ENCODE measurements at regions not wholly inside any gene's neighbourhood (a gene's known extent, or its start where the extent isn't known, plus 50 kb on each side); places are given as distances from the start of the nearest gene placed in this dataset.
"Not testable (repeated sequence)": the region's sequence is repeated elsewhere in the genome, so short reads cannot be mapped to it uniquely, and the experiment has no call there.

GRCh38 chr18:39190508-39190907, 1624.9 kb upstream of the CELF4 start:
- in situ Hi-C loops (cut with MboI; ENCODE audit: low sequenced_read_pairs): no loop called here

- in situ Hi-C loops (cut with MboI; ENCODE audit: low sequenced_read_pairs): no loop called here
These were observed 1622.7 kb upstream of the CELF4 start for GRCh38 chr18:39188278-39188677.

DNA sequence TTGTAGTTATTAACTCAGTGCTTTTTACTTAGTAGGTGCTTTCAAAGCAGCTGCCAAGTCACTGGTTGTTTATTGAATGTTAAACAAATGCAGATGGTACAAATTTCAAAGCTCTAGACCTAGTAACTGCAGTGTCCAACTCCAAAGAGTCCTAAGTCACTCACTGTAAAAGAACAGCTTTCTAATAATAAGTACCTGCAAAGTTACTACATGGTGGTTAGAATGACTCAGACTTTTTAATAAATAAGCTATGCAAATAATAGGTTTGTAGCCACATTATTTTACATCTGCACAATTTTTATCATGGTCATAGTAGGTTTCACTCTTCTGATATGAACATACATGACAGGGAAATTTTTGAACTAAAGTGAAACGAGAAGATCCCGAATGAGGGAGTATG, 1620.4 kb upstream of the CELF4 start:
- in situ Hi-C loops (cut with MboI; ENCODE audit: low sequenced_read_pairs): no loop called here

GRCh38 chr18:39184176-39184575, 1618.6 kb upstream of the CELF4 start:
- in situ Hi-C loops (cut with MboI; ENCODE audit: low sequenced_read_pairs): no loop called here

GRCh38 chr18:39178166-39178565, 1612.6 kb upstream of the CELF4 start:
- in situ Hi-C loops (cut with MboI; ENCODE audit: low sequenced_read_pairs): no loop called here

- in situ Hi-C loops (cut with MboI; ENCODE audit: low sequenced_read_pairs): no loop called here
These were observed 1607.3 kb upstream of the CELF4 start for GRCh38 chr18:39172695-39173421.

GRCh38 chr18:39168723-39169122, 1603.1 kb upstream of the CELF4 start:
- in situ Hi-C loops (cut with MboI; ENCODE audit: low sequenced_read_pairs): no loop called here

- in situ Hi-C loops (cut with MboI; ENCODE audit: low sequenced_read_pairs): no loop called here
These were observed 1602.4 kb upstream of the CELF4 start for GRCh38 chr18:39167990-39168389.

- in situ Hi-C loops (cut with MboI; ENCODE audit: low sequenced_read_pairs): no loop called here
These were observed 1601.2 kb upstream of the CELF4 start for GRCh38 chr18:39166776-39167175.

DNA sequence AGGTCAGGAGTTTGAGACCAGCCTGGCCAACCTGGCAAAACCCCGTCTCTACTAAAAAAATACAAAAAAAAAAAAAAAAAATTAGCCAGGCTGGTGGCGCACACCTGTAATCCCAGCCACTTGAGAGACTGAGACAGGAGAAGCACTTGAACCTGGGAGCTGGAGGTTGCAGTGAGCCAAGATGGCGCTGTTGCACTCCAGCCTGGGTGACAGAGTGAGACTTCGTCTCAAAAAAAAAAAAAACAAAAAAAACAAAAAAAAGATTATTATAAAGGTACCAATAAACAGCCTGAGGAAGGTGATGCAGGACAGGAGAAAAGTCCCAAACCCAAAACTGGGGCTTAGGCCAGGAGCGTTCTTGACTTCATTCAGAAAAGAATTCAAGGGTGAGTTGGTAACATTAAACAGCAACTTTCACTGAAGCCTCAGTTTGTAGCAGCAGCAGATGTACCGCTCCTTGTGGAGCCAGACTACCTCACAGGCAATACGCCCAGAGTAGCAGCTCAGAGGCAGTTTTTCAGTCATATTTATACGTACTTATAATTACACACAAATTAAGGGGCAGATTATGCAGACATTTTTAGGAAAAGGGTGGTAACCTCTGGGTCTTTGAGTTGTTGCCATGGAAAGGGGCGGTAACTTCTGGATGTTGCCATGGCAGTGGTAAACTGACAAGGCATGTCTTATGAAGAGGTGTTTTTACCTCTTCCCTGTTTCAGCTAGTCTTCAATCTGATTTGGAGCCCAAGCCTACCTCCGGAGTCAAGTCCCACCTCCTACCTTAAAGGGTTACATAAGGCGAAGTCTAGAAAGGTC, 1596.6 kb upstream of the CELF4 start:
- in situ Hi-C loops (cut with MboI; ENCODE audit: low sequenced_read_pairs): no loop called here

DNA sequence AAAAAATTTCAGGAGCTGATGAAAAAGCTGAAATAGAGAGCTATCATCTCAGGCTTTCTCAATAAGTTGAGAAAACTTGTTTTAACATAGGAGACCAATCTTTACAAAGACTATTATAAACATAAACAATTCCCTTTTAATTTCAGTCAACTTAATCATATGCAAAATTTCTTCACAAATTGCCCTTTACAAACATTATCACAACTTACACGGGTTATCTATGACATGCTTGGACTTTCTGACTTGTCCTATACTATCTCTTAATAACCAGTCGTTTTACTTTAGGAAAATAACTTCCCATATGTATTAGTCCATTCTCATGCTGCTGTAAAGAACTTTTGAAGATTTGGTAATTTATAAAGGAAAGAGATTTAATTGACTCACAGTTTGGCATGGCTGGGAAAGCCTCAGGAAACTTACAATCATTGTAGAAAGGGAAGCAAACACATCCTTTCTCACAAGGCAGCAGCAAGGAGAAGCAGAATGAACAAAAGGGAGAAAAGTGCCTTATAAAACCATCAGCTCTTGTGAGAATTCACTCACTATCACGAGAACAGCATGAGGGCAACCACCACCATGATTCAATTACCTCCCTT, 1583.7 kb upstream of the CELF4 start:
- in situ Hi-C loops (cut with MboI; ENCODE audit: low sequenced_read_pairs): no loop called here

DNA sequence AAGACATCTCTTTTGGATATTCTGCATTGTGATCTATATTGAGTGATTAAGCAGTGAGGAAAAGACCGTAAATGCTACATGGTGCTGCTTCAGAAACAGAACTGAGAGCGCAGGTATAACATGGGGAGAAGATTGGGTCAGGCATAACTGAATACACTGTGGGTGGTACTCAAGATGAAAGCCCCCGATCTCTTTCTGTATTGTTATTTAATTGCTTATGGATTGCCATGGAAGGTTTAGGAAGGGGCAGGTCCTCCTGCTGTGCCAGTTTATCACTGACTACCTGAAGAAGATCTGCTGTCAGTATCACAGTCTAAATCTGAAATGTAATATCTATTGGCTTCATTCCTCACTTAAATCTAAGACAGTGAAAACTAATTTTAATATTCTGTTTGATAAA, 1568.7 kb upstream of the CELF4 start:
- in situ Hi-C loops (cut with MboI; ENCODE audit: low sequenced_read_pairs): no loop called here

- in situ Hi-C loops (cut with MboI; ENCODE audit: low sequenced_read_pairs): not testable (repeated sequence)
These were observed 1561.9 kb upstream of the CELF4 start for GRCh38 chr18:39127538-39127937.

DNA sequence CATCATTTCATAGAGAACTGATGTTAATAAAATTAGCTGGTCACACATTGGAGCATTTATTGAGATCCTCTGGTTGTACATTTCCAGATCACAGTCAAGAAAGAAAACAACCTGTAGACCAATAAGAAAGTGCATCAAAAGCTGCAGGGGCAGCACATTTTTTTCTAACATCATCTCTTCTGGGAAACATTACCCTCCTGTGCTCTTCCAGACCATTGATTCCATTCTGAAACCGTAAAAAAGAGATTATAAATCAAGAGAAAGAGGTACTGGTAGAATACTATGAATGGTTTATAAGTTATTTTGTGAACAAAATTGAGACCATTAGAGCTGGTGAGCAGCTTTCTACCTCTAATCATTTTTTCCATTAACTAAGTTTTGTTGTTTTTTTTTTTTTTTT, 1548.2 kb upstream of the CELF4 start:
- in situ Hi-C loops (cut with MboI; ENCODE audit: low sequenced_read_pairs): no loop called here

DNA sequence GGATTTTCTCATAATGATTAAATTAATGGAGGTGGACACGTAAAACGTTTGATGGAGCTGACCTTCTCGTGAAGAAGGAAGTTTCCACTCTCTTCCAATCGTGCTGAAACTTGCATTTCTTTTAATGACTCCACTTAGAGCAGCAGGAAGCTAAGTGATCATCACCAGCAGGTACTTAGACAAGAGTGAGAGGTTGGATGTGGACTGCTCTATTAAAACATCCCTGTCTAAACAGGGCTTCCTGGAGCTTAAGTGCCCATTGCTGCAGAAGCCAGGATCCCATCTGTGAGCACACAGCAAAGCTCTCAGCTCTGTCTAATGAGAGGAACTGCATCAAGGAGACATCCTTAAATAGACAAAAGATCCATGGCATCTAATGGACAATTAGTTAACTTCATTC, 1539.5 kb upstream of the CELF4 start:
- in situ Hi-C loops (cut with MboI; ENCODE audit: low sequenced_read_pairs): no loop called here

- in situ Hi-C loops (cut with MboI; ENCODE audit: low sequenced_read_pairs): no loop called here
These were observed 1507.4 kb upstream of the CELF4 start for GRCh38 chr18:39072970-39073369.

- in situ Hi-C loops (cut with MboI; ENCODE audit: low sequenced_read_pairs): no loop called here
These were observed 1496.8 kb upstream of the CELF4 start for GRCh38 chr18:39062426-39062825.

DNA sequence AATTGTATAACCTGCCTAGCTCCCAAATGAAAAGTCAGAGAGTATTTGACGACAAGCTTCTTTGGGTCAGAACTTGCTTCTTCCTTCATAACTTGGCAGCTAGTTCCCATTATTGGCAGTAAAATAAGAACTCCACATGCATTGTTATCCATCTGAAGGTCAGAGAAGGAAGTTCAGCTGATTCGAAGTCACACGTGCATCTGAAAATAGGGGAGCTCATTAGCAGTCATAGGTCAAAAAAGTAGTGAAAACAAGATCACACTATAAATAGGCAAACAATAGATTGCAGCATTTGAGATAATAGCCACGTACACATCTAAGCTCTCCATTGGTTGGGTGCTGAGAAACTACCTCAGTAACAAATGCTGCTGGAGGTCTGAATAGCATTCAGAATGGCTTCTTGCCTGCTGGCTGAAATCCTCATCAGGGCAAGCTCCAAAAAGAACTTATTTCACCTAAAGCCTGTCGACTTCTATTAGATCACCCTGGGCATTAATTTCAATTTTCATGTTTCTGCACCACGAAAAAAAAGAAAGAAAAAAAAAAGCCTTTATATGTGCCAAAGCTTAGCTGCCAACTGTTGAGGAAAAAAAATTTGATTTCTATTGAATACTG, 1492.9 kb upstream of the CELF4 start:
- in situ Hi-C loops (cut with MboI; ENCODE audit: low sequenced_read_pairs): no loop called here

DNA sequence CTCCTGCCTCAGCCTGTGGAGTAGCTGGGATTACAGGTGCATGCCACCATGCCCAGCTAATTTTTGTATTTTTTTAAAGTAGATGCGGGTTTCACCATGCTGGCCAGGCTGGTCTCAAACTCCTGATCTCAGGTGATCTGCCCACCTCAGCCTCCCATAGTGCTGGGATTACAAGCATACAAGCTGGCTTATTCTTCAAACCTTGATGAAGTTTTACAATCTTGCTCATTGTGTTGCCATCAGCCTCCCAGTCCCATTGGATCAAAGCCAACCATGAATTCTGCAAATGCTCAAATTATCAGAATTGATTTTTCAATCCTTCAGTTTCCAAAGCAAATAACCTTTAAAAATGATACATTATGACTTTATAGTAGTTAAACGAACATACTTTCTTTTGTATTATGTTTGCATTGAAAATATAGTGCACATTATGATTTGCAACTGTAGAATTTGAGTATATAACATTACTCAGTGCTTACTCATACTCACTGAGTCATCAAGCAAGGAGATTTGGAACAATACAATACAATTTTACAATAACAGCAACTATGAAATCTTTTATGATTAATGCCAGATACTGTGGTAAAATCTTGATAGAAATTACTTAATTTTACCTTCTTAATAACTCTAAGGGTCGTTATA, 1491.9 kb upstream of the CELF4 start:
- in situ Hi-C loops (cut with MboI; ENCODE audit: low sequenced_read_pairs): no loop called here

DNA sequence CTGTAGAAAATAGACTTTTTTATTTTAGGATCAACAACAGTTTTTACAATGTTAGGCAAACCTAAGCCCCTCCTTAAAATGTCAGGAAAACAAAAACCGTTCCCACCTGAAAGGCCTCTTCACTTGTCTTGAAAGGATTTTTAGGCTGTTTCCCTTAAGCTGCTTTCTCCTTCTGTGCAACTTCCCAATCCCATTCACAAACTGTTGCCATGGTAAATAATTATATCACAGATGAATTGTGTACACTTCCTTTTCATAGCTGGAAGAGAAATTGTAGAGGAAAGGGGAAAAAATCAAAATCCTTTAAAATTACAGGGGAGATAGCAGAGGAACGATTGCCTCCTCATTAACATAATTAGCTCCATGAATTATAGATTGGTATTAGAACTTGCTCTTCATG, 1488.0 kb upstream of the CELF4 start:
- in situ Hi-C loops (cut with MboI; ENCODE audit: low sequenced_read_pairs): no loop called here

DNA sequence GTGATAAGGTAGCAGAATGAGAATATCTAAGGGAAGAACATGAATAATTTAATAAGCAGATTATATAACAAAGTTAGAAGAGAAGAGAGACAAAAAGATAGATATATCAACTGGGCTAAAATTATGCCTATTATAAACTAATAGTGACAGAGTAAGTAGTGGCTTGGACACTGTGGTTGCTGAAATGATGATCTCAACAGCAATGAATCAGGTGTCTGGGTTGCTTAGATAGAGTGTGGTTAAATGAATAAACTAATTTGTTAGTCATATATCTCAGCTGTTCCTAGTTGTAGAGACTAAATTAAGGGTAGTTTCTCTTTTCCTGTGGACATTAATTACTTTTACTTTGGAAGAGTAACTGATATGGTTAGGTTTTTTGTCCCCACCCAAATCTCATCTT, 1485.4 kb upstream of the CELF4 start:
- in situ Hi-C loops (cut with MboI; ENCODE audit: low sequenced_read_pairs): no loop called here

All from HL-60/S4 treated with retinoic acid at 250 ng/mL for 4 days and 3 days (cell line).